ENCODE measurements at regions not wholly inside any gene's neighbourhood (a gene's known extent, or its start where the extent isn't known, plus 50 kb on each side); places are given as distances from the start of the nearest gene placed in this dataset.

- Mint-ChIP-seq H3K27me3 (ENCODE audit: low read depth) (peaks cover 2% of the 10 kb centered on the region), H3K9me3 (ENCODE audit: low read depth) (no peaks in the 10 kb centered on the region), H3K36me3 (ENCODE audit: low read depth) (no peaks in the 10 kb centered on the region), H3K4me3 (ENCODE audit: unreplicated experiment) (no peak overlapping the region), H3K27ac (ENCODE audit: unreplicated experiment) (no peak overlapping the region), H3K4me1 (ENCODE audit: low read depth) (peaks cover 5% of the 10 kb centered on the region)
- no peak for DNase-seq (ENCODE audit: low spot score)
- no peak for TF ChIP-seq CTCF (IDR thresholded peaks at IDR 0.05)
Observed at GRCh38 chr10:83078645-83079044, 1060.7 kb upstream of the GHITM start.

GRCh38 chr10:83083831-83084230 is 1055.5 kb upstream of the GHITM start:
- no peak for DNase-seq (ENCODE audit: low spot score)
- Mint-ChIP-seq H3K27me3 (ENCODE audit: low read depth) (peaks cover 1% of the 10 kb centered on the region), H3K9me3 (ENCODE audit: low read depth) (no peaks in the 10 kb centered on the region), H3K36me3 (ENCODE audit: low read depth) (no peaks in the 10 kb centered on the region), H3K4me1 (ENCODE audit: low read depth) (no peaks in the 10 kb centered on the region), H3K4me3 (ENCODE audit: unreplicated experiment) (no peak overlapping the region), H3K27ac (ENCODE audit: unreplicated experiment) (no peak overlapping the region)
- no peak for TF ChIP-seq CTCF (IDR thresholded peaks at IDR 0.05)

GRCh38 chr10:83089335-83089734 is 1050.0 kb upstream of the GHITM start:
- peaks cover 6% of the 10 kb centered on the region for H3K9me3 Mint-ChIP-seq (ENCODE audit: low read depth)
- no peak overlapping the region for H3K27ac Mint-ChIP-seq (ENCODE audit: unreplicated experiment)
- peaks cover 12% of the 10 kb centered on the region for H3K27me3 Mint-ChIP-seq (ENCODE audit: low read depth)
- no peaks in the 10 kb centered on the region for H3K4me1 Mint-ChIP-seq (ENCODE audit: low read depth)
- DNase-seq (ENCODE audit: low spot score) = no peak
- no peak for TF ChIP-seq CTCF (IDR thresholded peaks at IDR 0.05)
- H3K4me3 Mint-ChIP-seq (ENCODE audit: unreplicated experiment) = no peak overlapping the region
- no peaks in the 10 kb centered on the region for H3K36me3 Mint-ChIP-seq (ENCODE audit: low read depth)

- Mint-ChIP-seq H3K27ac (ENCODE audit: unreplicated experiment) (no peak overlapping the region), H3K9me3 (ENCODE audit: low read depth) (peaks cover 14% of the 10 kb centered on the region), H3K27me3 (ENCODE audit: low read depth) (peaks cover 3% of the 10 kb centered on the region), H3K4me1 (ENCODE audit: low read depth) (no peaks in the 10 kb centered on the region), H3K36me3 (ENCODE audit: low read depth) (no peaks in the 10 kb centered on the region), H3K4me3 (ENCODE audit: unreplicated experiment) (no peak overlapping the region)
- DNase-seq (ENCODE audit: low spot score) = no peak
- no peak for TF ChIP-seq CTCF (IDR thresholded peaks at IDR 0.05)
Observed at GRCh38 chr10:83104616-83105015, 1034.7 kb upstream of the GHITM start.

GRCh38 chr10:83108565-83109333 is 1030.6 kb upstream of the GHITM start:
- Mint-ChIP-seq H3K4me1 (ENCODE audit: low read depth) (no peaks in the 10 kb centered on the region), H3K4me3 (ENCODE audit: unreplicated experiment) (no peak overlapping the region), H3K9me3 (ENCODE audit: low read depth) (peaks cover 49% of the 10 kb centered on the region), H3K27me3 (ENCODE audit: low read depth) (peaks cover 2% of the 10 kb centered on the region), H3K36me3 (ENCODE audit: low read depth) (peaks cover 2% of the 10 kb centered on the region), H3K27ac (ENCODE audit: unreplicated experiment) (no peak overlapping the region)
- TF ChIP-seq CTCF (IDR thresholded peaks at IDR 0.05) = no peak
- DNase-seq (ENCODE audit: low spot score) = peak; percentile 63
